Pancreas (tissue), 10 donors: ENCODE measurements at regions not wholly inside any gene's neighbourhood (a gene's known extent, or its start where the extent isn't known, plus 50 kb on each side); places are given as distances from the start of the nearest gene placed in this dataset.
"Not testable (repeated sequence)": the region's sequence is repeated elsewhere in the genome, so short reads cannot be mapped to it uniquely, and the experiment has no call there.

Source experiments
- ATAC-seq, 4 donors: fragments of 200-7000 bp; cut with Tn5 transposase; one replicate each; pipeline versions ENCODE4 v1.8.0 to v1.9.1; 2020; ENCODE audit warnings: mild to moderate bottlenecking in 4 of 4, moderate library complexity in 4 of 4
- DNase-seq, 6 donors: peaks; one replicate each; pipeline ENCODE4 v3.0.0-alpha.2; 2020
- FAIRE-seq: peaks from 2 replicates; lab custom pipeline; 2012; peaks lifted over from hg19 to GRCh38; lab: Jason Lieb, UNC
- H3K27ac ChIP-seq, 4 donors: fragments of 200-600 bp; sonication (generic); 1 replicate in 3 of 4; 2 replicates in 1 of 4; pipeline versions ENCODE4 v1.5.0 to v1.8.0; 2020
- H3K27me3 ChIP-seq, 4 donors: fragments of 200-600 bp; one replicate each; pipeline ENCODE4 v1.8.0; 2021
- H3K36me3 ChIP-seq, 3 donors: fragments of 200-600 bp; sonication (generic) in 1 of 3; one replicate each; pipeline versions ENCODE4 v1.5.0 to v1.8.0; 2020 to 2021
- H3K4me1 ChIP-seq, 3 donors: fragments of 200-600 bp; one replicate each; pipeline ENCODE4 v1.8.0; 2021
- H3K4me3 ChIP-seq, 4 donors: fragments of 200-600 bp; sonication (generic) in 2 of 4; one replicate each; pipeline versions ENCODE4 v1.5.0 to v1.8.0; 2020 to 2021
- H3K9me3 ChIP-seq, 4 donors: fragments of 200-600 bp; one replicate each; pipeline ENCODE4 v1.8.0; 2021
- WGBS, 2 donors: extraction: QIAGEN DNeasy Blood & Tissue Kit; methylation state at CpG; one replicate each; pipeline ENCODE4 v1.1.7; 2013; 5-methylcytosine and 5-hydroxymethylcytosine counted together
- intact Hi-C, 3 donors: fragments of 100-400 bp; cut with DNase I; formaldehyde crosslinking; loops; one replicate each; pipeline versions ENCODE4 v1.11.1 to v1.14.2; 2022
- TF ChIP-seq, protein P1 (sequence below), 4 donors: fragments of 200-600 bp; sonication (generic) in 3 of 4; IDR thresholded peaks; one replicate each; pipeline versions ENCODE4 v1.5.0 to v1.8.0; 2021; ENCODE audit warnings: antibody characterized with exemption in 4 of 4
- donor health status: healthy with polysubstance abuse.
- donor health status: DM: no; HTN: no; CAD: no; lungs with moderate emphysema.
- donor health status: DM: no; HTN: no; CAD: no.
- donor health status: control.
- donor health status: control.
- donor health status: Bipolar disorder and iron deficiency.
- donor health status: DM: yes; HTN: yes; CAD: no.
- donor health status: DM: no; HTN: no; CAD: no.
- donor health status: DM: no; HTN: no; CAD: no.
- donor health status: DM: yes; HTN: yes; CAD: no.

DNA sequence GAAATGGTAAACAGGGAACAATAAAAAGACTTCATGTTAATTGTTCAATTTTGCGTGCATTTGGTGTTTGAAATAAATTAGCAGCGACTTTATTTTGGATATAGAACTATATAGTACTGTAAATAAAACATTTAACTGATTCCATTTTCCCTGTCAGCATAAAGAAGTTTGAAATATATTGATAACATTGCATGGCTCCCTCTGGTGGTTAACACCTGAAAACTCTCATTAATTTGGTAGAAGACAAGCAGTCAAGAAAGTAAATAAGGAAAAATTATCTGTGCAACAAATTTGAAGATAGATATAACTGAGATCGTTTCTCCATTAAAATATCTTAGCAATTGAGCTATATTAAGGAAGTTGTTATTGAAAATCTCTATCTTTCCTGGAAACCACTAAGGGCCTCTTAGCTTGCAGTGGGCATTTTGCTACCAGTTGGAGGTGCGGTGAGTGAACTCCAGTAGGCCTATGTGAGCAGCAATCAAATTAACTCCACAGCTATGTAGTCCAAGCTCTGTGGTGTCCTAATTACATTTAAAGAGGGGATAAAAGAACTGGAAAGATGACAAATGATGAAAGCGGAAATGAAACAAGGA is 435.7 kb upstream of the FKBP1C start:
- Histone ChIP-seq H3K27ac (no peak overlapping the region), H3K27me3 (no peaks in the 10 kb centered on the region), H3K4me3 (no peak overlapping the region), H3K9me3 (no peaks in the 10 kb centered on the region), H3K36me3 (no peaks in the 10 kb centered on the region), H3K4me1 (no peaks in the 10 kb centered on the region)
- peak in 1 of 4 donors; percentile 43 for ATAC-seq
- intact Hi-C loops: no loop called here
- DNase-seq: no peak
- TF ChIP-seq, protein P1, sequence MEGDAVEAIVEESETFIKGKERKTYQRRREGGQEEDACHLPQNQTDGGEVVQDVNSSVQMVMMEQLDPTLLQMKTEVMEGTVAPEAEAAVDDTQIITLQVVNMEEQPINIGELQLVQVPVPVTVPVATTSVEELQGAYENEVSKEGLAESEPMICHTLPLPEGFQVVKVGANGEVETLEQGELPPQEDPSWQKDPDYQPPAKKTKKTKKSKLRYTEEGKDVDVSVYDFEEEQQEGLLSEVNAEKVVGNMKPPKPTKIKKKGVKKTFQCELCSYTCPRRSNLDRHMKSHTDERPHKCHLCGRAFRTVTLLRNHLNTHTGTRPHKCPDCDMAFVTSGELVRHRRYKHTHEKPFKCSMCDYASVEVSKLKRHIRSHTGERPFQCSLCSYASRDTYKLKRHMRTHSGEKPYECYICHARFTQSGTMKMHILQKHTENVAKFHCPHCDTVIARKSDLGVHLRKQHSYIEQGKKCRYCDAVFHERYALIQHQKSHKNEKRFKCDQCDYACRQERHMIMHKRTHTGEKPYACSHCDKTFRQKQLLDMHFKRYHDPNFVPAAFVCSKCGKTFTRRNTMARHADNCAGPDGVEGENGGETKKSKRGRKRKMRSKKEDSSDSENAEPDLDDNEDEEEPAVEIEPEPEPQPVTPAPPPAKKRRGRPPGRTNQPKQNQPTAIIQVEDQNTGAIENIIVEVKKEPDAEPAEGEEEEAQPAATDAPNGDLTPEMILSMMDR (IDR thresholded peaks at IDR 0.05): peak in 3 of 4 donors; percentile 34 to 52 (median 43)
- no peak for FAIRE-seq
- 44% methylated on average over 5 of the region's 5 CpGs for WGBS, 2 donors

DNA sequence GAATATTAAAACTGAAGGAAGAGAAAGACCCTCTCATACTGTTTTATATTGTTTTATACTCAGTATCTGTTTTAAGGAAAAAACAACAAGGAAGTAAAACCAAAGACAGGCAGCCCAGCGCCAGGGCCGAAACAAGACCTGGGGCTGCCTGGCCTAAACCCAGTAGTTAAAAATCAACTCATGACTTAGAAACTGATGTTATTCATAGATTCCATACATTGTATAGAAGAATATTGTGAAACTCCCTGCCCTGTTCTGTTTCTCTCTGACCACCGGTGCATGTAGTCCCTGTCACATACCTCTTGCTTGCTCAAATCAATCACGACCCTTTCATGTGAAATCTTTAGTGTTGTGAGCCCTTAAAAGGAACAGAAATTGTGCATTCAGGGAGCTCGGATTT is 445.1 kb upstream of the FKBP1C start:
- H3K4me1 ChIP-seq, H3K27me3 ChIP-seq, H3K9me3 ChIP-seq, intact Hi-C loops, H3K4me3 ChIP-seq, ATAC-seq, H3K27ac ChIP-seq, DNase-seq, FAIRE-seq, H3K36me3 ChIP-seq: not testable (repeated sequence)
- WGBS, 2 donors: 44 to 49% methylated on average over 5 of the region's 5 CpGs

DNA sequence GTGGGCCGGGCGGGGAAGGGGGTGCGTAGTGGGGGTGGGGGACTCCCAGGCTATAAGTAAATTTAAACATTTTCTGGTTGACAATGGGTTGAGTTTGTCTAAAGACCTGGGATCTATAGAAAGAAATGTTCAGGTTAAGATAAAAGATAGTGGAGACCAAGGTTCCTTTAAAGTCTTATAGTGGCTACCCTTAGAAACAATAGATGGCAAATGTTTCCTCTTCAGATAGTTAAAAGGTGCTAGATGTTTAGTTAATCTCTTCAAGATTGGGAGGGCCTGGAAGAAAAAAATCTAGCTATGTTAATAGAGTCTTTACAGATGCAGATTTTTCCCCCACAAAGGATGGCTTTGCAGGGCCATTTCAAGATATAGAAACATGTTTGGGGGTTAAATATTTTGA is 446.4 kb upstream of the FKBP1C start:
- FAIRE-seq (no peak), ATAC-seq (no peak), DNase-seq (no peak)
- no peaks in the 10 kb centered on the region for H3K9me3 ChIP-seq
- intact Hi-C loops: no loop called here
- no peaks in the 10 kb centered on the region for H3K4me1 ChIP-seq
- no peaks in the 10 kb centered on the region for H3K27me3 ChIP-seq
- WGBS, 2 donors: 73 to 93% methylated on average over 3 of the region's 3 CpGs
- H3K36me3 ChIP-seq: no peaks in the 10 kb centered on the region
- TF ChIP-seq, protein P1 (IDR thresholded peaks at IDR 0.05): no peak
- H3K4me3 ChIP-seq: no peak overlapping the region
- no peak overlapping the region for H3K27ac ChIP-seq

DNA sequence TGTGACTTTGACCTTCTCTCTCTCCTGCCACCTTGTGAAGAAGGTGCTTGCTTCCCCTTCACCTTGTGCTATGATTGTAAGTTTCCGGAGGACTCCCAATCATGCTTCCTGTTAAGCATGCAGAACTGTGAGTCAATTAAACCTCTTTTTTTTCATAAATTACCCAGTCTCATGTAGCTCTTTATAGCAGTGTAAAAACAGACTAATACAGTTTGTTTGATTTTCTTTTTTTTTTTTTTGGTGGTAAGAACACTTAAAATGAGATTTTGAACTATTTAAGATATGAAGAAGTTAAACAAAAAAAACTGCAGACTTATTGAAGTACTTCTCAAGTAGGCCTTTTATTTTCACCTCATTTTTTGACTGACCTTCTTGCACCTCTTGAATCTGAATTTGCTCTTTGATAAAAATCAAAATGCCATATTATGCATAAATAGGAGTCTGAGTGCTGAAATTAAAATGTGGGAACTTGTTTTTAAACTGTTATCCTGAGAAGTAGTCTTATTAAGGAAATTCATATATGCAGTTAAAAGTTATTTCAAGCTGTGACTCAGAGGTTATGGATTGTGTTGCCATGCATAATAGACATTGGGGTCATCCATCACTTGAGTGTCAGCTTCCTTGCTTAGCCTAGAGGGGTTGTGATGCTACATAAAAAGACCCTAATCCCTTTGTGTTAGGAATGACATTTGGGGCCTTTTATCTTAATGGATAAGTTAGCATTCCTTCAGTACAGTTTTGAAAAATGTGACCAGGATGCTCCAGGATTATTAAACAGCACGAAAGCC is 447.9 kb upstream of the FKBP1C start:
- Histone ChIP-seq H3K4me1 (no peaks in the 10 kb centered on the region), H3K27ac (no peak overlapping the region), H3K9me3 (no peaks in the 10 kb centered on the region), H3K4me3 (no peak overlapping the region), H3K36me3 (no peaks in the 10 kb centered on the region), H3K27me3 (no peaks in the 10 kb centered on the region)
- ATAC-seq (no peak), FAIRE-seq (no peak), DNase-seq (no peak)
- TF ChIP-seq, protein P1 (IDR thresholded peaks at IDR 0.05): no peak
- 64 to 66% methylated on average over 2 of the region's 2 CpGs for WGBS, 2 donors
- intact Hi-C loops: no loop called here

DNA sequence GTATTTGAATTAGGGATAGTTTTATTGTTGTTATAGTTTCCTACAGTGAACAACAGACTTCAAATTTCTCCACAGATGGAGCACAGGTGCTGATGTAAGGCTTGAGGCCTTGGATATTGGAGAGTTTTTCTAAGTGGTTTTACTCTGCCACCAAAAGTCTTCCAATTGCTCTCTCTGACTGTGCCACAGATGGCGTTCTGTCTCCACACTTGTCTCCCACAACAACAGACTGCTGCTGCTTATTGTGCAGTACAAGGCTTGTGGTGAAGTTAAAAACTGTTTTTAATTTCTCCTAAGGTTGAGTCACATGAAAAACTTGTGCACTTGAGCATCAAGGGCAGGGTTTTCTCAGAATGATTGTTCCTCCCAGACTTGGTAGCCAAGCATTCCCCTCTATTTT is 460.9 kb upstream of the KHDRBS2 start:
- Histone ChIP-seq H3K27ac (no peak overlapping the region), H3K9me3 (no peaks in the 10 kb centered on the region), H3K4me1 (no peaks in the 10 kb centered on the region), H3K4me3 (no peak overlapping the region), H3K36me3 (no peaks in the 10 kb centered on the region), H3K27me3 (no peaks in the 10 kb centered on the region)
- FAIRE-seq: no peak
- DNase-seq: no peak
- WGBS, 2 donors: 82 to 88% methylated on average over 1 of the region's 1 CpG
- TF ChIP-seq, protein P1 (IDR thresholded peaks at IDR 0.05): no peak
- ATAC-seq: no peak
- intact Hi-C loops: no loop called here
